GM19043 (cell line): ENCODE measurements at regions not wholly inside any gene's neighbourhood (a gene's known extent, or its start where the extent isn't known, plus 50 kb on each side); places are given as distances from the start of the nearest gene placed in this dataset.

Experiments
- ATAC-seq: cut with Tn5 transposase; IDR thresholded peaks from one replicate; pipeline ENCODE4 v1.9.1; 2021; ENCODE audit warnings: low read depth; ENCODE audit not compliant: unreplicated experiment

DNA sequence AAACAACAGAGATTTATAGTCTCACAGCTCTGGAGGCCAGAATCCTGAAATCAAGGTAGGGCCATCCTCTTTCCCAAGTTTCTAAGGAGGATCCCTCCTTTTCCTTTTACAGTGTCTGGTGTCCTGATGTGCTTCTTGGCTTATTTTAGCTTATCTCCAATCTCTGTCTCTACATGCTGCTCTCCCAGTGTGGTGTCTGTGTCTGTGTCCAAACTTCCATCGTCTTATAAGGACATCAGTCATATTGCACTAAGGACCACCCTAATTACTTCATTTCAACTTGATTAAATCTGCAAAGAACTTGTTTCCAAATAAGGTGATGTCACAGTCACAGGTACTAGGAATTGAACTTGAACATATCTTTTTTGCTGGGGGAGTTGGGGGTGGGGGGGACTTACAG lies 529.6 kb downstream of the DHX35 start:
- ATAC-seq, result no peak

GRCh38 chr20:39489986-39490560 lies 527.9 kb downstream of the DHX35 start:
- no peak for ATAC-seq

- no peak for ATAC-seq
These were observed 518.3 kb downstream of the DHX35 start for GRCh38 chr20:39480276-39481043.

DNA sequence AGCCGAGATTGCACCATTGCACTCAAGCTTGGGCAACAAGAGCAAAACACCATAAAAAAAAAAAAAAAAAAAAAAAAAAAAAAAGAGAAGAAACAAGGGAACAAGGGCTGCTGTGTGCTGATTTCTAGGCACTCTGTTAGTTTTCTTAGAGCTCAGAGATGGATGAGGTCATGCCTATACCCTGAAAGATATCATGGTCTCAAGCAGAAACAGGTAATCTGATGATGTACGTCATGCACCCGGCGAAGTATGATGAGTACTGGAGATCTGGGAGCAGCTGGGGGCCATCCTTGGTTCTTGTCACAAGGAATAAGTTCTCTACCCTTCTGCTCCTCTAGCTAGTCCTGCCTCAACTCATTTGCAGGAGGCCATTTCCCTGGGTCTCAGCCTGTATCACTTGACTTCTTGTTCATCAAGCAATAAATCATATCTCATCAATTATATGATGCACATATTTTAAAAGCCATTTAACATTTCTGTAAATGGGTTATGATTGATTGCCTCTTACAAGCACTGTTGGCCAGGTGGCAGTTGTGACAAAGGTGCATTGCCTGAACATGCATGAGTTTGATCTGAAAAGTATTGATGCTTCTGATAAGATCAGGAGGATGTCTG lies 517.2 kb downstream of the DHX35 start:
- ATAC-seq, result no peak

DNA sequence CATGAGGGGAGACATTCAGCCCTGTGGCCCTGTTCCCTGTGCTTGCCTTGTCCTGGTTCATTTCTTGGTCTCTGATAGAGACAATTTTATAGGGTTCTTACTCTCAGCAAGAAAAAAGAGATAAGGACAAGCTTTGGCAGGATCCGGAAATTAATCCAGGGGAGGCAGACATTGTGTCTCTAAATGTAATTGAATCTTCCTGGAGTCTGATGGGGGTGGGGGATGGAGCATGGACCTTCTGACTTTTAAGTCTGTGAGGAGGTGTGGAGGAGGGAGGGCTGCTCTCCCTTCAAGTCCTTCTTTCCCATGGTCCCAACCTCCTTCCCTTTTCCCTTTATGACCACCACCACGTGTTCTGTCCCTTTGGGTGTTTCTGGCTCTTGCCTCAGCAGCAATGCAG lies 512.7 kb downstream of the DHX35 start:
- no peak for ATAC-seq

GRCh38 chr20:39473536-39473935 lies 511.4 kb downstream of the DHX35 start:
- no peak for ATAC-seq

GRCh38 chr20:39468703-39469102 lies 506.6 kb downstream of the DHX35 start:
- no peak for ATAC-seq

DNA sequence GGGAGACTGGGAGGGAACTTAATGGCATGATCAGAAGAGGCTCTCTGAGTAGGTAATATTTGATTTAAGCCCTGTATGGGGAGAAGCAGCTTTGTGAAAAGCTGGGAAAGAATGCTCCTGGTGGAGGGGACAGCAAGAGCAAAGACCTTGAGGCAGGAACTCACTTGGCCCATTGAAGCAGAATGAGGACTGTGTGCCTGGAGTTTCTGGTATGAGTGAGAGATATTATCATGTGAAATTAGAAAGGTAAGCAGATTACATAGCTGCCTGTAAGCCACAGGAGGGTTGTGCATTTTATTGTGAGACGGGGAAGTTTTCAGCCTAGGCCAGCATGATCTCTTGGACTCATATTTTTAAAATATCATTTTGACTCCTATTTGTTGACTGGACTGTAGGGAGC lies 502.1 kb downstream of the DHX35 start:
- ATAC-seq, result no peak

DNA sequence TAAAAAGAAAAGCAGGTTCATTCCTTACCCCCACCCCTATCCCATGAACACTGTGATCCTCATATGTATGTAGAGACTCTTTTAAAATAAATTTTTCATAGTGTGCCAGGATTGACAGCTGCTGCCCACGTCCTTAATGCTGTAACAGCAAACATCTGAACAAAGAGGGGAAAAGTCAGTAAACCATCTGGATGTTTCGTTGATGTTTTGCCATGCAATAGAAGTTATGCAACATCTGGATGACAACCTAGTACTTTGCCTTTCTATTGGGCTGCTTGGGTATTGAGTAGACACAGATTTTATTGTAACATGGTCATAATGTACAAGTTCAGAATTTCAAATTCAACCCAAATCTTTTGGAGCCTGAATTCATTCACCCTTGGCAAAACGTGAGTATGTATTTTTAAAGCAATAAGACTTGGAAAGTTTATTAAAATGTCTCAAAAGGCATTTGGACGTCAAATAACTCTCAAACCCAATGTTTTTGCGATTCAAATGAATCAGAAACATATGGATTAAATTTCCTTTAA lies 500.3 kb downstream of the DHX35 start:
- no peak for ATAC-seq

DNA sequence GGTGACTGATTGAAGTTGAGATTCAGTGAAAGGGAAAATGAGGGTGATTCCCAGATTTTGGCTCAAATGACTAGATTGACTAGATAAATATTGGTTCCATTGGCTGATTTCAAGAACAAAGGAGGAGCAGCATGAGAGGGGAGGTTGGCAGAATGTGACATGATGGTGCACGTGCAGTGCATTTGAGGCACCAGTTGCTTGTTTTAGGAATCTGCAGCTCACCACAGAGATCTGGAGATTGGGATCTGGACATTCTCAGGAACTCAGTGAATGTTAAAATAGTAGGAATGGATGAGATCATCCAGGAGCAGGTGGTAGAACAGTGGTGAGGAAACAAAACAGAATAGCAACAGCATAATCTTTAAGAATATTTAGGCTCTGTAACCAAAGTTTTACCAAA lies 496.3 kb downstream of the DHX35 start:
- ATAC-seq, result no peak

DNA sequence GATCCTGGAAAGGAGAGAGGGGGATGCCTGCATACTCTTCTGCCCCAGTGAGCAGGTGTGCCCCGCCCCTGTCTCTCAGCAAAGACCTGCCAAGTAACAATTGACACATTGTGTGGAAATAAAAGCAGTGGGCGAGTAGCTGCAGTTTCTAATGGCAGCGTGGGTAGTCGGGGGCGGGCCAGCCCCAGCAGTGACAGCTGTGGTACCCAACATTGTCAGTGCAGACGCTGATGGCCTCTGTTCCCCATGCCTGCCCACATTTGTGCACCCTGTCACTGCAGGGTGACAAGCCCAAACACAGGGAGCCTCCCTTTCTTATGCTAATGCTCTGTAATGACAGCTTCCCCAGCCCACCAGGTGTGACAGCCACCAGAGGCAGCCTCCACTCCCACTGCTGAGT lies 491.7 kb downstream of the DHX35 start:
- no peak for ATAC-seq

DNA sequence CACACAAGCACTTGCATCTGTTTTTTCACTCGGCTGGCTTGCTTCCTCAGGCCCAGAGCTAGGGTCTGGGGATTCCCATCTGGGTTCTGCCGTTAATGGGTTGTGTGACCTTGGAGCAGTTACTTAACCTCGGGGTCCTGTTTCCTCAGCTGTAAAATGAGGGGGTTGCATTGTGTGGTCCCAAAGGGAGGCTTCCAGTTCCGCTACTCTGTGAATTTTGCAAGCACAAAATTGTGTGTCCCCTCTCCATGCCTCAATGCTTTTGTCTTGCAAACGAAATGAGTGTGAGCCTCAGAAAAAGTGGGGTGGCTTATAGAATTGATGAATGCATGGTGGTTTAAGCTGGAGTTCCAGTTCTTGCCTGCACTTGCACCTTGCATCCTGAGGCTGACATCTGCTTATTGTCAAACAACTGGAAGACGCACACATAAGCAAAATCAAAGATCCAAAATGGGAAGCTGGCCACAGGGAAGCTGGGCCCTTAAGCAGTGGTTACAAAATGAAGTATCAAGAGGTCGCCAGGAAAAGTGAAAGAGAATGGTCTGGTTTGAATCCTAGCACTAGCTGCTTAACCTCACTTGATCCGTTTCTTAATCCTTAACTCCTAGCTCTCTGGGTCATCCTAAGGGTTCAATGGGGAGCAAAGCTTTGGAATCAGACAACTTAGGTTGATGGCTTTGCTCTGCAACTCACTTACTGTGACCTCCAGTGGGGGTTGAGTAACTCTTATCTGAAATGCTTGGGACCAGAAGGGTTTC lies 490.6 kb downstream of the DHX35 start:
- ATAC-seq, result no peak

- no peak for ATAC-seq
These were observed 489.2 kb downstream of the DHX35 start for GRCh38 chr20:39451386-39451785.

- ATAC-seq, result no peak
These were observed 484.3 kb downstream of the DHX35 start for GRCh38 chr20:39446397-39446796.

DNA sequence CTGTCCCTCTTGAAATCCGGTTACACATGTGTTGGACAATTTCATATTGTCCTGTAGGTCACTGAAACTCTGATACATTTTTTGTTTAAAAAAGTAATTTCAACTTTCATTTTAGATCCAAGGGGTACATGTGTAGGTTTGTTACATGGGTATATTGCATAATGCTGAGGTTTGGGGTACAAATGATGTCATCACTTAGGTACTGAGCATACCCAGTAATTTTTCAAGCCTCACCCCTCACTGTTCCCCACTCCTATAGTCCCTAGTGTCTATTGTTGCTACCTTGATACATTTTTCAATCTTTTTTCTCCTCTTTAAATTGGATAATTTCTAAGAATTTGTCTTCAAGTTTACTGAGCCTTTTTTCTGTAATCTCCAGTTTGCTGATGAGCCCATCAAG lies 483.0 kb downstream of the DHX35 start:
- no peak for ATAC-seq

DNA sequence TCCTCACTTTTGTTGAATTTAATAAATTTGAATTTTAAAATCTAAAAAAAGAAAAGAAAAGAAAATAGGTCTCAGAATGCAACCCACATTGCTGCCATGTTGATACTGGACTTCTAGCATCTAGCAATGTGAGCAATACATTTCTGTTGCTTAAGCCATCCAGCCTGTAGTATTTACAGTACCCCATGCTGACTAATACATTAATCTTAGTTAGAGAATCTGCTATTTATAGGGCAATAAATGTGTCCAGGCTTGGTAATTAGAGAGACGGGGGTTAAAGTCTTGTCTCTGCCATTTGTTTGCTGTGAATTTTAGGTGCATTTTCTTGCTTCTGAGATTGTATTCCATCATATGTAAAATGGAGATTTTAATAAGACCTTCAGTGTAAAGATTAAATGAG lies 471.3 kb downstream of the DHX35 start:
- no peak for ATAC-seq

DNA sequence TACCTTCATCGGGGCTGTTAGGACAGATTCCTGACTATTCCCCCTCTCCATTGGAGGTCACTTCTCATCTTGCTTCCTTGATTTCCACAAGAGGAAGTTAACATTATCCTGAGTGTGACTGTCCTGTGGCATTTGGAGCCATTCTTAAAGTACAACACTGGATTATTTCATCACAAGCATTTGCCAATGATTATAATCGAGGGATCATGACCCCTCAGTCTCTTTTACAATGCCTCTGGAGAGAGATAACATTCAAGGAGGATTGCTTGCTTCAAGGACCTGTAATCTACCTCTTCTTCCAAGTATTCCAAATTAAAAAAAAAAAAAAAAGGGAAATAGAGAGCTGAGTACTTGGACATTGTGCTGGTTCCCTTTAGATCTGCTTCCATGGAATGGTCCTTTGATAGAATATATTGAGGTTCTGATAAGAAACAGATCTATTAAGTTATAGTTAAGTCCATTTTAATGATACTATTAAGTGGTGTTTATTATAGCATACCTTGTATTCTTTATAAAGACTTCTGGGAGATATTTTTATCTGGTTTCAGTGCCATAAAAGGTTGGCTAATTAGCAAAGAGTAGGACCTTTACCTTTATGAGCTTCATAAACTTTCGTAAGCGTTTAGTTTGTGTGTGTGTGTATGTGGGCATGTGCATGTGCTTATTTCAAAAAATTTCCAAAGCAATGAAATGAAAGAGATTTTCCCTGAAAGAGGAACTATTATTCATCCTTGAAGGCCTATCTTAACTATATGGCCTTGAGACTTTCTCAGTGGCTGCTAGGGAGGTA lies 469.1 kb downstream of the DHX35 start:
- ATAC-seq, result no peak

- no peak for ATAC-seq
These were observed 467.6 kb downstream of the DHX35 start for GRCh38 chr20:39429726-39430125.

DNA sequence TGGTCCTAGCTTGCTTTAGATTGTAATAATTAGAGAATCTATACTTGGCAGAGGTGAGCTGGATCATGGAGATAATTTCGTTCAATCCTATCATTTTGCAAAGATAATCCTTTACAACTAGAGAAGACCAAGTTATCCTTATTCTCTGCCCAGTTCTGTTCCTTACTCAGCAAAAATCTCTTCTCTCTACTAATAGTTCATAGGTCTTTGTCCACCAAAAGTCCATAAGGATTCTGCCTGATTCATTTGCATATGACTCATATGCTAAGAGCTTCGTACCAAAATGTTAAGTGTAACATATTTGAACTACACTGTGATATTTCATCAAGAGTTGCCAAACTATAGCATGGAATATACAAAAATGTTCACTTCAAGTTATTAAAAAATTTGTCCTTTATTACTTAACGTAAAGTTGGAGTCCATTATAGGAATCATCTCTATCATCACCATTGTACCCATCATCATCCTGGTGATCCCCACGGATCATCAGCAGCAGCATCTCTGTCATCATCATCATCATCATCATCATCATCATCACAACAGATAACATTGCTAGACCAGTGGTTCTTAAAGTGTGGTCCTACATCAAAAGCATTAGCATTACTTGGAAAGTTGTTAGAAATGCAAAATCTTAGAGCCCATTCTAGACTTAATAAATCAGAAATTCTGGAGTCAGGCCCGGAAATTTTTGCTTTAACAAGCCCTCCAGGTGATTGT lies 463.0 kb downstream of the DHX35 start:
- ATAC-seq, result no peak
